NAMALWA (cell line): ENCODE measurements at regions not wholly inside any gene's neighbourhood (a gene's known extent, or its start where the extent isn't known, plus 50 kb on each side); places are given as distances from the start of the nearest gene placed in this dataset.

Source experiments
- DNase-seq: peaks from one replicate; pipeline ENCODE4 v3.0.0-alpha.2; 2015; ENCODE audit warnings: low spot score

GRCh38 chr13:72586518-72586917, 140.9 kb downstream of the MZT1 start:
- DNase-seq: no peak

GRCh38 chr13:72585254-72585653, 142.2 kb downstream of the MZT1 start:
- DNase-seq: no peak

GRCh38 chr13:72571191-72571590, 156.2 kb downstream of the MZT1 start:
- DNase-seq: no peak

- peak; percentile 11 for DNase-seq
Observed at GRCh38 chr13:72570019-72570418, 157.4 kb downstream of the MZT1 start.

- DNase-seq: no peak
Observed at GRCh38 chr13:72567566-72567965, 159.9 kb downstream of the MZT1 start.

GRCh38 chr13:72566526-72566925, 160.9 kb downstream of the MZT1 start:
- no peak for DNase-seq

GRCh38 chr13:72565893-72566292, 161.5 kb downstream of the MZT1 start:
- peak; percentile 64 for DNase-seq

GRCh38 chr13:72562686-72563085, 164.7 kb downstream of the MZT1 start:
- DNase-seq: no peak

- no peak for DNase-seq
Observed at GRCh38 chr13:72561791-72562190, 165.6 kb downstream of the MZT1 start.

GRCh38 chr13:72559716-72560115, 167.7 kb downstream of the MZT1 start:
- DNase-seq: no peak

- DNase-seq: no peak
Observed at GRCh38 chr13:72556945-72557344, 170.5 kb downstream of the MZT1 start.

- no peak for DNase-seq
Observed at GRCh38 chr13:72555601-72556000, 171.8 kb downstream of the MZT1 start.

GRCh38 chr13:72552731-72553130, 174.7 kb downstream of the MZT1 start:
- no peak for DNase-seq

- peak; percentile 15 for DNase-seq
Observed at GRCh38 chr13:72545895-72546294, 181.5 kb downstream of the MZT1 start.

GRCh38 chr13:72545030-72545719, 182.3 kb downstream of the MZT1 start:
- DNase-seq: no peak

GRCh38 chr13:72544042-72544441, 183.4 kb downstream of the MZT1 start:
- no peak for DNase-seq

GRCh38 chr13:72542241-72542640, 185.2 kb downstream of the MZT1 start:
- DNase-seq: no peak

GRCh38 chr13:72541674-72542073, 185.8 kb downstream of the MZT1 start:
- DNase-seq: no peak

- no peak for DNase-seq
Observed at GRCh38 chr13:72540881-72541280, 186.5 kb downstream of the MZT1 start.

- DNase-seq: no peak
Observed at GRCh38 chr13:72539925-72540324, 187.5 kb downstream of the MZT1 start.

- DNase-seq: no peak
Observed at GRCh38 chr13:72537782-72538181, 189.6 kb downstream of the MZT1 start.

- DNase-seq: no peak
Observed at GRCh38 chr13:72537395-72537780, 190.0 kb downstream of the MZT1 start.

- DNase-seq: no peak
Observed at GRCh38 chr13:72536714-72537394, 190.6 kb downstream of the MZT1 start.
